PC-3 (cell line): ENCODE measurements at regions not wholly inside any gene's neighbourhood (a gene's known extent, or its start where the extent isn't known, plus 50 kb on each side); places are given as distances from the start of the nearest gene placed in this dataset.

Source experiments
- ATAC-seq: fragments of 200-7000 bp; cut with Tn5 transposase; 2 replicates; pipeline ENCODE4 v1.9.1; 2020; ENCODE audit warnings: mild to moderate bottlenecking, moderate library complexity
- BruUV-seq: library from RNA; stranded (reverse); fragments of 400-500 nt; replicated peaks from 2 replicates; lab custom pipeline; 2021; lab: Mats Ljungman, UMichigan
- CTCF ChIA-PET: fragments of 300-600 bp; sonication (Branson Sonifier 250); formaldehyde crosslinking; loops from one replicate; lab custom pipeline; 2022; ENCODE audit warnings: antibody characterized with exemption; lab: Charles Lee
- POLR2A ChIA-PET: fragments of 300-600 bp; sonication (Branson Sonifier 250); formaldehyde crosslinking; loops from one replicate; lab custom pipeline; 2022; ENCODE audit warnings: antibody characterized with exemption; ENCODE audit not compliant: unreplicated experiment; lab: Charles Lee
- DNase-seq: peaks from one replicate; pipeline ENCODE4 v3.0.0-alpha.2; 2015
- H2AFZ ChIP-seq: fragments of 300-600 bp; sonication (generic); 2 replicates; pipeline ENCODE4 v1.6.0; 2016; ENCODE audit warnings: antibody characterized with exemption, low read length
- H3F3A ChIP-seq: fragments of 300-600 bp; sonication (generic); one replicate; pipeline ENCODE4 v1.6.0; 2017; ENCODE audit warnings: antibody characterized with exemption, low read length, control low read depth, mild to moderate bottlenecking; ENCODE audit not compliant: unreplicated experiment
- H3K27ac ChIP-seq: fragments of 300-600 bp; sonication (generic); 2 replicates; pipeline ENCODE4 v1.5.1; 2016; ENCODE audit warnings: mild to moderate bottlenecking, low read length
- H3K27me3 ChIP-seq: fragments of 300-600 bp; sonication (generic); 2 replicates; pipeline ENCODE4 v1.6.1; 2016; ENCODE audit warnings: low read length, mixed read lengths
- H3K36me3 ChIP-seq: fragments of 300-600 bp; sonication (generic); 2 replicates; pipeline ENCODE4 v1.6.1; 2016; ENCODE audit warnings: low read depth, mixed run types, low read length, mixed read lengths
- H3K4me1 ChIP-seq: fragments of 300-600 bp; sonication (generic); 2 replicates; pipeline ENCODE4 v1.5.1; 2016; ENCODE audit warnings: low read length; ENCODE audit not compliant: insufficient read depth
- H3K4me2 ChIP-seq: fragments of 300-600 bp; sonication (generic); 2 replicates; pipeline ENCODE4 v1.6.0; 2016; ENCODE audit warnings: low read length
- H3K4me3 ChIP-seq: fragments of 300-600 bp; sonication (generic); 2 replicates; pipeline ENCODE4 v1.5.1; 2016; ENCODE audit warnings: mild to moderate bottlenecking, low read length, mixed read lengths
- H3K79me2 ChIP-seq: fragments of 300-600 bp; sonication (generic); 2 replicates; pipeline ENCODE4 v1.6.1; 2017; ENCODE audit warnings: low read length, mixed read lengths
- H3K9ac ChIP-seq: fragments of 300-600 bp; sonication (generic); 2 replicates; pipeline ENCODE4 v1.6.0; 2016; ENCODE audit warnings: mild to moderate bottlenecking, low read length
- H3K9me2 ChIP-seq: fragments of 300-600 bp; sonication (generic); replicated peaks from 2 replicates; pipeline ENCODE4 v1.6.1; 2016; ENCODE audit warnings: mixed run types, low read length, mixed read lengths
- H3K9me3 ChIP-seq: fragments of 300-600 bp; sonication (generic); 2 replicates; pipeline ENCODE4 v1.6.1; 2016; ENCODE audit warnings: low read length, mixed read lengths
- H4K20me1 ChIP-seq: fragments of 300-600 bp; sonication (generic); 2 replicates; pipeline ENCODE4 v1.6.1; 2016; ENCODE audit warnings: low read length, mixed read lengths
- CTCF ChIP-seq: fragments of 300-600 bp; sonication (generic); conservative IDR thresholded peaks from 2 replicates; pipeline ENCODE4 v1.5.1; 2017; ENCODE audit warnings: antibody characterized with exemption, low read depth, mild to moderate bottlenecking, low read length
- EZH2 ChIP-seq: fragments of 300-600 bp; sonication (generic); IDR thresholded peaks from one replicate; pipeline ENCODE4 v1.6.1; 2017; ENCODE audit warnings: antibody characterized with exemption, mild to moderate bottlenecking, low read length; ENCODE audit not compliant: unreplicated experiment
- EZH2phosphoT487 ChIP-seq: fragments of 300-600 bp; sonication (generic); IDR thresholded peaks from 2 replicates; pipeline ENCODE4 v1.6.1; 2018; ENCODE audit warnings: mild to moderate bottlenecking, antibody characterized with exemption, low read length, borderline replicate concordance
- intact Hi-C: fragments of 100-400 bp; cut with micrococcal nuclease; formaldehyde crosslinking; loops from 2 replicates; pipeline ENCODE4 v1.9.0; 2023

DNA sequence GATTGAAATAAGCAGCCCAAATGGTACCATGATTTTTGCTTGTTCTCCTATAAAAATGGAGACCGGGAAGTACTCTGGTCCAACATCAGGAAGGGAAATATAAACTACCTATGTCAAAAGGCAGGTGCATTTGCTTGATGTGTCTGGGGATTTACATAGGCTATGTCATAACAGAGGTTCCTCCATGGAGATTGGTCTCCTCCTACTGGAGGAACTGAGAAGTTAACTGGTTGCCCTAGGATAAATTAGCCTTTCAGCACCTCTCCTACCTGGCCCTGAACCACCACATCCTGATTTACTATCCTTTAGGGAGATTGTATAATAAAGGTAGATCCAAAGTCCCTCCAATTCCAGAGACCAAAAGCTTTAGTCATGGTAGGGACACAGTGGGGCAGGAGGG is 1109.3 kb upstream of the B3GALT2 start:
- no peak for TF ChIP-seq EZH2
- peak; percentile 58 for TF ChIP-seq CTCF
- no peak for TF ChIP-seq EZH2phosphoT487
- no peaks in the 10 kb centered on the region for H3K4me1 ChIP-seq
- H3K9ac ChIP-seq = no peak overlapping the region
- H4K20me1 ChIP-seq = no peaks in the 10 kb centered on the region
- ChIA-PET POLR2A (no interaction called here), CTCF (no interaction called here)
- no peak overlapping the region for H3K4me2 ChIP-seq
- no peak overlapping the region for H3K4me3 ChIP-seq
- ATAC-seq = peak; percentile 87
- H3K79me2 ChIP-seq = no peaks in the 10 kb centered on the region
- H3K9me2 ChIP-seq = no peaks in the 10 kb centered on the region
- no peak overlapping the region for H2AFZ ChIP-seq
- no peak overlapping the region for H3K27ac ChIP-seq
- H3F3A ChIP-seq = no peaks in the 10 kb centered on the region
- peak; percentile 57 for DNase-seq
- BruUV-seq = no TSS peak
- H3K9me3 ChIP-seq = no peaks in the 10 kb centered on the region
- intact Hi-C loops = loop anchor here (5.0 kb wide), 3 partner anchors 113 to 193 kb away; no protein-coding TSS in a partner anchor
- no peaks in the 10 kb centered on the region for H3K27me3 ChIP-seq
- no peaks in the 10 kb centered on the region for H3K36me3 ChIP-seq

GRCh38 chr1:194293851-194294405 is 1107.5 kb upstream of the B3GALT2 start:
- no peaks in the 10 kb centered on the region for H3K27me3 ChIP-seq
- no peaks in the 10 kb centered on the region for H4K20me1 ChIP-seq
- intact Hi-C loops = no loop called here
- no peak overlapping the region for H3K9ac ChIP-seq
- BruUV-seq = no TSS peak
- H3K4me1 ChIP-seq = no peaks in the 10 kb centered on the region
- no peak overlapping the region for H3K4me2 ChIP-seq
- no peaks in the 10 kb centered on the region for H3K36me3 ChIP-seq
- H3K9me2 ChIP-seq = no peaks in the 10 kb centered on the region
- TF ChIP-seq EZH2phosphoT487 (no peak), EZH2 (no peak), CTCF (no peak)
- no peak overlapping the region for H3K27ac ChIP-seq
- no peak overlapping the region for H2AFZ ChIP-seq
- H3K4me3 ChIP-seq = no peak overlapping the region
- H3K9me3 ChIP-seq = no peaks in the 10 kb centered on the region
- DNase-seq (no peak), ATAC-seq (no peak)
- no peaks in the 10 kb centered on the region for H3F3A ChIP-seq
- ChIA-PET CTCF (no interaction called here), POLR2A (no interaction called here)
- H3K79me2 ChIP-seq = no peaks in the 10 kb centered on the region

GRCh38 chr1:194292966-194293365 is 1106.6 kb upstream of the B3GALT2 start:
- ATAC-seq (no peak), DNase-seq (no peak)
- Histone ChIP-seq H3K9me3 (no peaks in the 10 kb centered on the region), H3K27ac (no peak overlapping the region), H3K4me2 (no peak overlapping the region), H3F3A (no peaks in the 10 kb centered on the region), H3K27me3 (no peaks in the 10 kb centered on the region), H3K9me2 (no peaks in the 10 kb centered on the region), H4K20me1 (no peaks in the 10 kb centered on the region), H2AFZ (no peak overlapping the region), H3K9ac (no peak overlapping the region), H3K4me3 (no peak overlapping the region), H3K79me2 (no peaks in the 10 kb centered on the region), H3K36me3 (no peaks in the 10 kb centered on the region), H3K4me1 (no peaks in the 10 kb centered on the region)
- TF ChIP-seq EZH2phosphoT487 (no peak), EZH2 (no peak)
- BruUV-seq = no TSS peak
- intact Hi-C loops = no loop called here
- ChIA-PET CTCF (no interaction called here), POLR2A (no interaction called here)
